Tibial artery (tissue), 4 donors: ENCODE measurements at regions not wholly inside any gene's neighbourhood (a gene's known extent, or its start where the extent isn't known, plus 50 kb on each side); places are given as distances from the start of the nearest gene placed in this dataset.
A peak's percentile ranks its signal among the peaks of the same experiment; 100 is the strongest.

Experiments used
- DNase-seq, 2 donors: peaks; one replicate each; pipeline ENCODE4 v3.0.0-alpha.2; 2019
- H3K27ac ChIP-seq, 2 donors: fragments of 200-600 bp; sonication (generic) in 1 of 2; 1 replicate in 1 of 2; 2 replicates in 1 of 2; pipeline ENCODE4 v1.5.1; 2018 to 2019; ENCODE audit warnings: mild to moderate bottlenecking in 1 of 2
- H3K27me3 ChIP-seq, 2 donors: fragments of 200-600 bp; sonication (generic) in 1 of 2; one replicate each; pipeline versions ENCODE4 v1.5.1 to v1.6.0; 2016 to 2019
- H3K36me3 ChIP-seq, 3 donors: fragments of 200-600 bp; sonication (generic) in 2 of 3; one replicate each; pipeline ENCODE4 v1.5.1; 2016 to 2019; ENCODE audit warnings: mild to moderate bottlenecking in 2 of 3
- H3K4me1 ChIP-seq, 4 donors: fragments of 200-600 bp; sonication (generic) in 2 of 4; 1 replicate in 3 of 4; 2 replicates in 1 of 4; pipeline ENCODE4 v1.5.1; 2016 to 2019
- H3K4me3 ChIP-seq, 2 donors: fragments of 200-600 bp; sonication (generic) in 1 of 2; 1 replicate in 1 of 2; 2 replicates in 1 of 2; pipeline ENCODE4 v1.5.1; 2018 to 2019; ENCODE audit warnings: mild to moderate bottlenecking in 2 of 2
- H3K9me3 ChIP-seq, 3 donors: fragments of 200-600 bp; sonication (generic) in 1 of 3; one replicate each; pipeline ENCODE4 v1.5.1; 2016 to 2019
- CTCF ChIP-seq, 2 experiments: fragments of 200-600 bp in 1 of 2; fragments of 450-650 bp in 1 of 2; IDR thresholded peaks; one replicate each; pipeline ENCODE4 v1.5.1; 2017 to 2019; ENCODE audit warnings: antibody characterized with exemption in 2 of 2, mild to moderate bottlenecking in 1 of 2, moderate library complexity in 1 of 2
- intact Hi-C: fragments of 100-400 bp; cut with DNase I; formaldehyde crosslinking; loops from one replicate; pipeline ENCODE4 v1.15.0; 2023; ENCODE audit warnings: low total_unique reads

GRCh38 chr6:98650941-98651340, 183.4 kb upstream of the POU3F2 start:
- Histone ChIP-seq H3K4me3 (no peak overlapping the region), H3K4me1 (no peaks in the 10 kb centered on the region), H3K27ac (no peak overlapping the region), H3K9me3 (no peaks in the 10 kb centered on the region), H3K36me3 (no peaks in the 10 kb centered on the region), H3K27me3 (no peaks in the 10 kb centered on the region)
- TF ChIP-seq CTCF (IDR thresholded peaks at IDR 0.05), result no peak
- no peak for DNase-seq
- intact Hi-C loops, result no loop called here

GRCh38 chr6:98653179-98653578, 181.2 kb upstream of the POU3F2 start:
- Histone ChIP-seq H3K4me3 (no peak overlapping the region), H3K4me1 (no peaks in the 10 kb centered on the region), H3K9me3 (no peaks in the 10 kb centered on the region), H3K36me3 (no peaks in the 10 kb centered on the region), H3K27me3 (no peaks in the 10 kb centered on the region), H3K27ac (no peak overlapping the region)
- intact Hi-C loops, result loop anchor here (2.0 kb wide), 1 partner anchor 36 kb away; no protein-coding TSS in a partner anchor
- no peak for DNase-seq
- TF ChIP-seq CTCF (IDR thresholded peaks at IDR 0.05), result no peak

- H3K4me3 ChIP-seq, result no peak overlapping the region
- intact Hi-C loops, result no loop called here
- no peaks in the 10 kb centered on the region for H3K4me1 ChIP-seq
- no peak overlapping the region for H3K27ac ChIP-seq
- TF ChIP-seq CTCF (IDR thresholded peaks at IDR 0.05), result no peak
- H3K36me3 ChIP-seq, result no peaks in the 10 kb centered on the region
- no peaks in the 10 kb centered on the region for H3K9me3 ChIP-seq
- peak in 1 of 2 donors; percentile 20 for DNase-seq
- no peaks in the 10 kb centered on the region for H3K27me3 ChIP-seq
Observed at GRCh38 chr6:98657764-98658163, 176.6 kb upstream of the POU3F2 start.

- no peak for DNase-seq
- TF ChIP-seq CTCF (IDR thresholded peaks at IDR 0.05), result no peak
- Histone ChIP-seq H3K27ac (no peak overlapping the region), H3K9me3 (no peaks in the 10 kb centered on the region), H3K4me1 (no peaks in the 10 kb centered on the region), H3K27me3 (no peaks in the 10 kb centered on the region), H3K36me3 (no peaks in the 10 kb centered on the region), H3K4me3 (no peak overlapping the region)
- intact Hi-C loops, result no loop called here
Observed at GRCh38 chr6:98669371-98669770, 165.0 kb upstream of the POU3F2 start.

- Histone ChIP-seq H3K4me3 (no peak overlapping the region), H3K27me3 (no peaks in the 10 kb centered on the region), H3K4me1 (no peaks in the 10 kb centered on the region), H3K9me3 (no peaks in the 10 kb centered on the region), H3K36me3 (no peaks in the 10 kb centered on the region), H3K27ac (no peak overlapping the region)
- TF ChIP-seq CTCF (IDR thresholded peaks at IDR 0.05), result no peak
- no peak for DNase-seq
- intact Hi-C loops, result no loop called here
Observed at GRCh38 chr6:98670045-98670746, 164.2 kb upstream of the POU3F2 start.
